Anterior cingulate cortex (tissue), 58 donors: ENCODE measurements at regions not wholly inside any gene's neighbourhood (a gene's known extent, or its start where the extent isn't known, plus 50 kb on each side); places are given as distances from the start of the nearest gene placed in this dataset.

Source experiments
- DNase-seq, 58 donors: peaks; one replicate each; lab custom pipeline; 2025; lab: John Stamatoyannopoulos, UW

DNA sequence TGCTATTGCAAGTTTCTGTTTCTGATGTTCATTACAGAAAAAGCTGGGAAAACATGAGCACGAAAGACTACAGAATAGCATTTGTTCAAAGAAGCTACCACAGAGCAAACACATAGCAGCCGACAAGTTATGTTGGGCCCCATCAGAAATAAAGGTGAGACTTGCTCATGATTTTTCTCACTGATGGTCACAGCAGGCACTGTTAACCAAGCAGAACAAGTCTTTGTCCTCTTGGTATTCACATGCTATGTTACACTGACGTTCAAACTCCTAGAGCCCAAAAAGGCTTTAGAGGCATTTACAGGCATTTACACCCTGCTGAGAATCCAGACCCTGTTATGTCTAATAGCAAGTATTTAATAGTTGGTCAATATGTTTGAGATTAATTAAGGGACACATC lies 235.0 kb upstream of the HNMT start:
- DNase-seq, result no peak

DNA sequence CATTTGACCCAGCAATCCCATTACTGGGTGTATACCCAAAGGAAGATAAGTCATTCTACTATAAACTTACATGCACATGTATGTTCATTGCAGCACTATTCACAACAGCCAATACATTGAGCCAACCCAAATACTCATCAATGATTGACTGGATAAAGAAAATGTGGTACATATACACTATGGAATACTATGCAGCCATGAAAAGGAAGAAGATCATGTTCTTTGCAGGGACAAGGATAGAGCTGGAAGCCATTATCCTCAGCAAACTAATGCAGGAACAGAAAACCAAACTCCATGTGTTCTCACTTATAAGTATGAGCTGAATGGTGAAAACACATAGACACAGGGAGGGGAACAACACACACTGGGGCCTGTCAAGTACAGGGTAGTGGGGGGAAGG lies 226.7 kb upstream of the HNMT start:
- DNase-seq, result no peak

DNA sequence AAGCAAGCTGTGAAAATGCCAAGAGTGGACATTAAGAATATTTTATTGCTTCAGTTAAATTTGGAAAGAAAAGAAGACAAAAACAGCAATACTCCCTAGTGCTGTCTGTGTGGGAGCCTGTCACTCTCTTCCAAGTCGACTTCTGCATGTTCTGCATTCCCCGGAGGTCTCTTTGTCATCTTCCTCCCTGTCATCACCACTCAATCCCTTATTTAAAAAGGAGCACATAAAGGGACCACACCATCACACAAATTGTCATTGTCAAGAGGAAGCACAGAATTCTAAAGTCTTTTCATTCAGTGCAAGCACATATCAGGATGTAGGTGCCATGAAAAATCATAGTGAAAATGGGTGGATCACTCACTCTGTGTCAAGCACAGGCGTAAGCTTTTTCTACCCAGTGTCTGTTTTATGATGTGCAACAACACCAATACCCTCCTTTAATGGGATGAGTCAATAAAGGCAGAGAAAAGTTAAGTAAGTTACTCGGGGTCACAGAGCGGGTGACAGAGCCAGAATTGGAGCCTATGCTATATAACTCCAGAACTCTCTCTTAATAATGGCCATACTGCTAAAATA lies 222.4 kb upstream of the HNMT start:
- DNase-seq, result no peak

DNA sequence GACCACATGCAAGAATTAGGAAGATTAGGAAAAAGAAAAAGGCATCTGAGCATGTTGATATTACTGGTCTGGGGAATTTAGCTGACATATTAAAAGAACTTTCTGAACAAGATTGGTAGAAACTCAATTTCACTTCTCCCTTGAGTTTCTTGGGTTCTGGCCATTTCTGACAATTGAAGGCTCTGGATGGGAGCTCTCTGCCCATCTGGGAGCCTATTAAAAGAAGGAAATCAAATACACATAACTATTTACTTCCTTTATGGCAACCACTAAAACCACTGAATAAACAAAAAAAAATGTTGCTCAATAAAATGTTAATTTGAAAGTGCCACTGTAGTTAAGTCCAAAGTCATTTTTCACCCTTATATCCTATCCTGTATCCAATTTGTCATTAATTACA lies 216.8 kb upstream of the HNMT start:
- DNase-seq, result no peak

DNA sequence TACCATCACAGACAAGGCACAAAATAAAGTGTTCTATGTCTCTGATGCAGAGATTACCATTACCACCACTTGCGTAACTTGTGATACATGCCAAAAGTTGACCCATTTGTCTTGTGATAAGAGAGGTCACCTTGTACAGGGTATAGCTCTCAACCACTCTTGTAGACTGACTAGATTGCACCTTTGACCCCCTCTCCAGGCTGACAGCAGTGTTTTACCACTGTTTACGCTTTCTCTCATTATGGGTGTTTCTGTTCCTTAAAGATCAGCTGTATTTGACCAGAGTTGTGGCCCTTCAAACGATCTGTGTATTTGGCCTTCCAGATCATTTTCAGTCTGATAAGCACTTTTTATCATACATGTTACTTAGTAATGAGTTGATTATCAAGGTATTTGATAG lies 215.7 kb upstream of the HNMT start:
- no peak for DNase-seq

DNA sequence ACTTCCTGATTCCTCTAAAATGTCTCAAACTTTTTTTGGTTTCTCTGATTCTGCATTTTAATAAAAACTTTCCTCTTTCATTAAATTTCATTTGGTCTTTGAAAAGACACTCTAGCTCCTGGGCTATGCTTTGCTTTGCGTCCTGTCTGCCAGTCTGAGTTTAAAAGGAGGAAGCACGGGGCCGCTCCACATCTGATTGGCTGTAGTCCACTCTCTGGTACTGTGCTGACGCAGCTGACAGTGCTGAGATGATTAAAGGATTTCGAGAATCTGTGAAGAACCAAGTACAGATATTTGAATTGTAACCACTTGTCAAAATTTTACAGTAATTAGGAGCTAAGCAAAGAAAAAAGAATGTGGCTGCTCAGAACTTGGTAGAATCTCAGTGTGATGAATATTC lies 199.6 kb upstream of the HNMT start:
- no peak for DNase-seq

DNA sequence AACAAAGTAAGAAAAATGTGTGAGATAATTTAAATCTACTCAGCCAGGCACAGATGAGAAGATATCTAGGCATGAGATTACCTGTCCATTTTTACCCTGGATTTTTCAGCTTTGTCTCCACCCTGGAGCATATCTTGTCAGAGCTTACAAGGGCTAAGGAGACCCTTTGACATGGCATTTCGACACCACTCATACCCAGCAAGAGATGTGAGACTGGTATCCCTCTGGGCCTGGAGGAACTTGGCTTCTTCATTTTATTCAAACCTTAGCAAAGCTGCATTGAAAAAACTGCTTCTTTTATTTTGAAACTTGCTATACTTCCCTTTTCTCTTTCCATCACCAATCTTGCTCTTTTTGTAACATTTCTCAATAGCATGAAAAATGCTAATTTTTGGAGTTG lies 194.9 kb upstream of the HNMT start:
- no peak for DNase-seq

DNA sequence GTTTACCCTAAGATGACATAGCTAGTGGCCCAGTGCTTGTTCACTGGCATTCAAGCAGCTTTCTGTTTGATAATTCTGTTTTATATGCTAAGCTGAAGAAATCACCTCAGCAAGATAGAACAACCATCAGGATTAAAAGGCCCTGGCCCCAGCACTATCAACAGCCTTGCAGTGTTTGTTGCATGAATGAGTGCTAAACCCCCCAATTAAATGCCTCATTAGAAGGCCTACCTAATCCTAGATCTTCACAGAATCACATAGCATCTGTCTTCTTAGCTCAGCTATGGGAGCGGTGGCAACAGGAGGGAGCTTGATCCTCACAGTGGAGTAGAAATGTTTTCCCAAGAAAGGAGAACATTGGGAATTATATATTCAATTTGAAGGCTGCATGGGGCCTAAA lies 194.1 kb upstream of the HNMT start:
- DNase-seq, result no peak

DNA sequence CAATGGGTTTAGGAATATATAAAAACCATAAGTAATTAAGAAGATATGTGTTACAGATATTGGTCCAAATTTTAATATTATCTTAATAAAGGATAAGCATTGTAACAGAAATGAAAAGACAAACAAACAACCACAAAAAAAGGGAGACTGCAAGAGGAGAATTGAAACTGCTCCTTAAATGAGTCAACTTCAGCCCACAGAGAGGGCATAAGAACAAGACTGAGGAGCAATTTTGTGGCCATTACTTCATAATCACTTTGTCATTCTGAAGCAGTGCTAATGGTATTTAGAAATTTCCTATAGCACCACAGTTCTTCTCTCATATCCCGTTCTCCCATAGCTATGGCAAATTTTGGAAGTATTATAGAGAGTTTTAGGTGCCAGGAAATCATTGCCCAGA lies 193.2 kb upstream of the HNMT start:
- DNase-seq, result no peak

DNA sequence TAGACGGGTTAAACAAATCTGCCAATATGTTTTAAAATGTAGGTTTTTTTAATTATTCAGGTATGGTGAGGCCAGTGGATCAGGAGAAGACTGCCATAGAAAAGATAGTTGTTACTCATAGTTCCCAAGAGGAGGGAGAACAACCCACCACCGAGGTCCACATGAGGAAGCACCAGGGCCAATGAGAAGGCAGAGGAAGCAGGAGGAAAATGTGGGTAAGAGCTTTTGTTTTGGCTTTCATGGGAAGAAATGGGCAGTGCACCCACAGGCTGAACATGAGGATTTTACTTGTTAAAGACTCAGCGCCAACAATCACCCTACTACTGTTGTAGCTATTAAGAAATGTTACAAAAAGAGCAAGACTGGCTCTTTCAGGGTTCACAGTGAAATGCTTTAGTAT lies 191.8 kb upstream of the HNMT start:
- no peak for DNase-seq

DNA sequence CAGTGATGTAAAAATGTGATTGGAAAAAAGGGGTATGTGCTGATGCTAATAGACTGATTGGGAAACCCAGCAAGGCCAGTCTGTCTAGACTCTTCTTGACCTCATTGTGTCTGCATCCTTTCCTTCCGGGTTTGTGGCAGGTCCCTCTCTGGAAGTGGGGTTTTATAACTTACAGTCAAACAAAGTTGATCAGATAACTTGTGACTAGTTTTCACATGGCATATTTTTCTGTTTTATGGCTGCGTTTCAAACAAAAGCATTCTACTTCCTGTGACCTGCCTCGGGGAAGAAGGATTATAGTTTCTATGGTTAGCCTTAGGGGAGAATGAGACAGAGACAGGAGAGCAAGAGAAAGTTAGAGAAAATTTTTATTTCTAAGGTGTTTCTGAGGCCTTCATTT lies 188.7 kb upstream of the HNMT start:
- no peak for DNase-seq

DNA sequence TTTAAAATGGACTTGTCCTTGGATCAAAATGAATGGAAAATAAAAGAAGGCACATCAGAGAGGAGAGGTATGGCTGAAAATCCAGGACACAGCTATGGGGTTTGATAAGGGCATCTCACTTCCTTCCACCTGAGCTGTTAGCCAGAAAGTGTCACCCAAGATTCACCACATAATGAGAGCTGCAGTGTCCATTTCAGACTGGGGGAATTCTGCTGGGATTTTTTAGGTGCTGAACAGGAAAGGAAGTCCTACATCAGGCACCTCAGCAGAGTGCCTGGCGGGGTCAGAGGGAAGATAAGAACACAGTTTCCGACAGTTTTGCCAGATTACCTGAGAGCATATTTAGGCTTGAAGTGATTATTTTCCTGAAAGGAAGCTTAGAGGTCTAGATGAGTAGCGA lies 187.6 kb upstream of the HNMT start:
- DNase-seq, result no peak

DNA sequence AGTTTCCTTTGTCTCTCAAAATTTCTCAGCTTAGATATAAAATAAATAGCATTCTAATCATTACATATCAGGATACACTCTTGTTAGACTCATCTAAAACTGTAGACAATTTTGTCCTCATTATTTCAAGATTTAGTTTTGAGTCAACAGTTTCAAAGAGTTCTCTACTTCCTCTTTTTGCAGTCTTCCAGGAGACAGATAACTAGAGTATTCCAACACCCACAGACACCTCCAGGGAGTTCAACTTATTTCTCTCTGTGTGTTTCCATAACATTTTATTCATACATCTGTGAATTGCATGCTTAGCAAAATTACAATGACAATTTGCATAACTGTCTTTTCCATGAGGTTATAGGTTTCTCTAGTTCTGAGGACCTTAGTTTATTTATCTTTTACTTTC lies 166.6 kb upstream of the HNMT start:
- DNase-seq, result no peak

DNA sequence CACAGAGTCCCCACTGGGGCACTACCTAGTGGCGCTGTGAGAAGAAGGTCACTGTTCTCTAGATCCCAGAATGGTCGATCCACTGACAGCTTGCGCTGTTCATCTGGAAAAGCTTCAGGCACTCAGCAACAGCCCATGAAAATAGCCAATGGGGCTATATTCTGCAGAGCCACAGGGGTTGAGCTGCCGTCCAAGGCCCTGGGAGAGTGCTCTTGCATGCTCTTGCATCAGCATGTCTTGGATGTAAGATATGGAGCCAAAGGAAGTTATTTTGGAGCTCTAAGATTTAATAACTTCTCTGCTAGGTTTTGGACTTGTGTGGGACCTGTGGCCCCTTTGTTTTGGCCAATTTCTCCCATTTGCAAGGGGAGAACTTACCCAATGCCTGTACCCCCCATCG lies 164.7 kb upstream of the HNMT start:
- no peak for DNase-seq

DNA sequence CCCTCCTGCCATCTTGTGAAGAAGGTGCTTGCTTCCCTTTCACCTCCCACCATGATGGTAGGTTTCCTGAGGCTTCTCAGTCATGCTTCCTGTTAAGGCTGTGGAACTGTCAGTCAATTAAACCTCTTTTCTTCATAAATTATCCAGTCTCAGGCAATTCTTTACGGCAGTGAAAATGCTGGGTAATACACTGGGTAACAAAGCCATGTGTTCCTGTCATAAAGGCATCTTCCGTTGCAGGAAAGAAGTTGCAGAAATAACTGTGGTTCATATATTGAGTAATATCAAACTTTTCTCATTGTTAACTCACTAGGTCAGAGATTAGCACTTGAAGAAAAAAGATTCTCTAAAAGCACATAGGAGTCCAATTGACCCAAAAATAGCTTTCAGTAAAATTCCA lies 163.9 kb upstream of the HNMT start:
- DNase-seq, result no peak

DNA sequence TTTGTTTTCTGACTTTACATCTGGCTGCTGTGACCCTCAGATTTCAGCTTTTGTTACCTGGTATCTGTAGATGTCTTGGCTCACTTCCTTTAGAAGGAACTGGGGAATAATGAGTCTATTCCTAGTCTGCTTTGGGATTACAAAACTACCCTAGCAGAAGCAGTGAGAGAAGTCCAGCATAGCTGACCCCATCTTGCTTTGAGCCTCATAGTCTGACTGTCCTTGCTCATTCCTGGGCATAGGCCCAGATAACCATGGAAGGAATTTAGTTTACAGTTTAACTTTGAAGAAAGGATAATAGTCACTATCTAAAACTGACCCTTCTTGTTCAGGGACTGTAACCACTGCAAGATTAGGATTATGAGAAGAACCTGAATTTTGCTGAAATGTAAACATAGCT lies 163.0 kb upstream of the HNMT start:
- DNase-seq, result no peak

DNA sequence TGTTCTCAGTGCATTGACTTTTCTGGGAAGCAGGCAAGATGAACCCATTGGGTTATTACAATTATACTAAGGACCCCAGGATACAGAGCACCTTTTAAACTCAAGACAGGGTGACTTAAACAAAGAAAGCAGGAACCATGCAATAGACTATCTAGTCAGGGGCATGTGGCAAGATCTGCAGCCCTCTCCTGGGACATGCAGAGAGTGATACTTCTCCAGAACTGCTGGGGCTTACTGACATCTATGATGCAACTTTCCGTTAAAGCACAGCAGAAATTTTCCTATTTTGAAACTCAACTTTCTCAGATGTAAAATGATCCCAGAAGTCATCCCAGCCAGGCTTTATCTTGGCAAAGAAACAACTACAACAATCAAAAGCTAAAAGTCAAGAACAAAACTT lies 162.2 kb upstream of the HNMT start:
- DNase-seq, result no peak

DNA sequence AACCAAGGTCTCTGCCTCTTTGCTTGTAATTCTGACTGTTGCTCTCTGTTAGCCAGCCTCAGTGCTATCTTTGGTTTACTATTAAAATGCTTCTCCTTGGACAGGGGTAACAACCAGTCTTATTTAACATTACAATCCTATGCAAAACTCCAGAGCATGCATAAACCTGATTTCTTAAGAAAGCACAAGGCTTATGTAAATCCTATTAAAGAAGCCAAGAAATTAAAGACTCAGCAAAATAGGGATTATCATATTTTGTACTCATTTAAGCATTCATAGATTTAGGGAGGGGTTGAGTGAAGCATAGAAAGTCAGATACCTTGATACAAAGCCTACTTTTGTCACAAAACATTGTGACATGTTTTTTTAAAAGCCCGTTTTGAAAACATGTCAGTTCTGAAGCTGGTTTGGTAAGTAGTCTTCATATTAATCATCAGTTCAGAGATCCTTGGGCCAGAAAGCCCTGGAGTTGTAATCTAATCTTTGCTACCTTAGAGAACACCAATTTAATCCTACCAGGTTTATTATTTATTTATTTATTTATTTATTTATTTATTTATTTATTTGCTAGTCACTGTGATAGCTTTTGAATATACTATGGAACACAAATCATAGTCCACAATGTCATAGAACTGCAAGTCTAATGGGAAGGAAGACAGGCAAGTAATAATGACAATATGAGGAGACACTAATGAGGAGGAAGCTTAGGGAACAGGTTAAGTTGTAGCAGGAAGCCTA lies 158.0 kb upstream of the HNMT start:
- DNase-seq, result no peak

DNA sequence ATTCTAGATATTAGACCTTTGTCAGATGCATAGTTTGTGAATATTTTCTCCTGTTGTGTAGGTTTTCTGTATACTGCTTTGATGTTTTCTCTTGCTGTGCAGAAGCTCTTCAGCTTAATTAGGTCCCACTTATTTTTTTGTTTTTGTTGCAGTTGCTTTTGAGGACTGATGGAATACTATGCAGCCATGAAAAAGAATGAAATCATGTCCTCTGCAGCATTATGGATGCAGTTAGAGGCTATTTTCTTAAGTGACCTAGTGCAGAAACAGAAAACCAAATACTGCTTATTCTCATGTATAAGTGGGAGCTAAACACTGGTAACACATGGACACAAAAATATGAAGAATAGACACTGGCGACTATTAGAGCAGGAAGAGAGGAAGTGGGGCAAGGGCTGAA lies 155.0 kb upstream of the HNMT start:
- no peak for DNase-seq

DNA sequence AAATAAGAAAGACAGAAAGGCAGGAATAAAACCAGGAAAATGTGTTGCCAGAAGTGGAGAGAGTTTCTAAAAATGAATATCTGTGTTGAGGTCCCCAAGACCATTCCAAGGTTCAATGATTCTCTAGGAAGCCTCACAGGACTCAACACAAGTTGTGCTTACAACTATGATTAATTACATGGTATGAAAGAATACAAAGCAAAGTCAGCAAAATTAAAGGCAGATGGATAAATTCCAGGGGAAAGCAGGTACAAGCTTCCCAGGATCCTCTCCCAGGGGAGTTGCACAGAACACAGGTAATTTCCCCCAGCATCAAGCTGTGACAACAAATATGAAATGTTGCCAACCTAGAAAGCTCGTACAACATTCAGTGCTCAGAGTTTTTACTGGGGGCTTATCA lies 154.4 kb upstream of the HNMT start:
- no peak for DNase-seq

DNA sequence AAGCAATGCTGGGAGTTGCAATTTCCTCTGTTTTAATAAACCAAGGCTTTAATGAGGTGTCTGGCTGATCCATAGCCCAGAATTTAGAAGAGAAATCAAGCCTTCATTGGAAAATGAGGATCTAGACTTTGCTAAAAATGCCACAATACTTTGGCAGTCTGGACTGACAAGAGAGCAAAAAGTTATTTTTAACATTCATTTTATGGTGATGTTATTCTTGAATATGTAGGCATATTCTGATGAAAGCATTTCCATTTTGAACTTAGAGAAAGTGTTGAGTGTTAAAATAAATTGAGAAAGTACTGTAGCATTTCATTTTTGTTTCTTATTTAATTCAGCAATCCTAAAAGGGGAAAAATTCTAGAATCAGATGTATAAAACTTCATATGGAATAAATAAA lies 151.8 kb upstream of the HNMT start:
- DNase-seq, result no peak

DNA sequence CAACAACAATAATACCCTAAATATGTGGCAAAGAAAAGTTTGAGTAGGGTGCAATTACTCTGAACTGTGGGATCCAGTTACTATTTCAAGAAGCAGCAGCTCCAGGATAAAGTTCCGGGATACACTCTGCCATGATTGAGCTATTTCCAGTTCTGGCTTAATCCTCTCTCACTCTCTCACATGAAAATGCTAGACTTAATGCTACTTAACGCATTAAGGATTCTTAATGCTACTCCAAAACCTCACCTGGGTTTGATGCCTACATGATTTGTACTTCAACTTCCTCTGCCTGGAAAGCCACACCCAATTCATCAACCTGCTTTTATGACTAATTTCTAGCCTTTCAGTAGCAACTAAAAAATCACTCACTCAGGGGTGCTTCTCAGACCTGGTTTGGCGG lies 151.1 kb upstream of the HNMT start:
- DNase-seq, result no peak

DNA sequence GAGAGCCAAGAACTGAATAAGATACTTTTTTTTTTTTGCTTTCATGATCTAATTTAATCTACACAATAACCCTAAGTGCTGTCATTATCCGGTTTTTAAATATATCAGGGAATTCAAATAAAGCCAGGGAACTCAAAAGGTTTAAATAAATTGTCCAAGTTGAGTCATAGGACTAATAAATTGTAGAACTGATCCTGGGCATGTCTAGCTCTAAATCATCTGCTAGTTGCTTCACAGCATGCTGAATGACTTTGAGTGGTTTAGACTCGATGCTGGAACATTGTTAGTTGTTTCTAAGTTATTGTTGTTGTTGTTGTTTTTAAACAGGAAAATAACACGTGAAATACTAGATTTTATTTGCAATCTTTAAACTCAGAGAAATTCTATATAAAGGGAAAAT lies 147.2 kb upstream of the HNMT start:
- no peak for DNase-seq
